CD4-positive, alpha-beta T cell treated with Interleukin-21 for 1 hour (primary cell): ENCODE measurements at regions not wholly inside any gene's neighbourhood (a gene's known extent, or its start where the extent isn't known, plus 50 kb on each side); places are given as distances from the start of the nearest gene placed in this dataset.

Experiments used
- DNase-seq: peaks from one replicate; pipeline ENCODE4 v3.0.0-alpha.2; 2020

- no peak for DNase-seq
Measured at GRCh38 chr3:193851941-193852674, 259.1 kb downstream of the OPA1 start.

GRCh38 chr3:193852901-193853300 lies 259.9 kb downstream of the OPA1 start:
- no peak for DNase-seq

GRCh38 chr3:193853511-193854219 lies 260.7 kb downstream of the OPA1 start:
- DNase-seq: no peak

GRCh38 chr3:193857996-193858395 lies 265.0 kb downstream of the OPA1 start:
- no peak for DNase-seq

GRCh38 chr3:193859195-193859594 lies 266.2 kb downstream of the OPA1 start:
- no peak for DNase-seq

GRCh38 chr3:193861012-193861411 lies 268.0 kb downstream of the OPA1 start:
- DNase-seq: no peak

- no peak for DNase-seq
Measured at GRCh38 chr3:193862843-193863242, 269.8 kb downstream of the OPA1 start.

- DNase-seq: no peak
Measured at GRCh38 chr3:193863657-193864357, 270.8 kb downstream of the OPA1 start.

GRCh38 chr3:193865339-193865738 lies 270.6 kb upstream of the HES1 start:
- no peak for DNase-seq

GRCh38 chr3:193865896-193866480 lies 270.0 kb upstream of the HES1 start:
- DNase-seq: no peak

- no peak for DNase-seq
Measured at GRCh38 chr3:193868590-193868989, 267.4 kb upstream of the HES1 start.

GRCh38 chr3:193869221-193870201 lies 266.4 kb upstream of the HES1 start:
- no peak for DNase-seq

GRCh38 chr3:193870376-193871219 lies 265.4 kb upstream of the HES1 start:
- DNase-seq: no peak

- DNase-seq: no peak
Measured at GRCh38 chr3:193871220-193871485, 264.8 kb upstream of the HES1 start.

GRCh38 chr3:193872265-193872753 lies 263.6 kb upstream of the HES1 start:
- DNase-seq: no peak

GRCh38 chr3:193873426-193874201 lies 262.3 kb upstream of the HES1 start:
- DNase-seq: no peak

- DNase-seq: no peak
Measured at GRCh38 chr3:193874512-193874911, 261.4 kb upstream of the HES1 start.

- DNase-seq: no peak
Measured at GRCh38 chr3:193874997-193875593, 260.9 kb upstream of the HES1 start.

GRCh38 chr3:193875601-193876321 lies 260.2 kb upstream of the HES1 start:
- DNase-seq: no peak
